NOMO-1 (cell line): ENCODE measurements at regions not wholly inside any gene's neighbourhood (a gene's known extent, or its start where the extent isn't known, plus 50 kb on each side); places are given as distances from the start of the nearest gene placed in this dataset.
"Not testable (repeated sequence)": the region's sequence is repeated elsewhere in the genome, so short reads cannot be mapped to it uniquely, and the experiment has no call there.

Source experiments
- DNase-seq, 2 experiments: peaks; one replicate each; lab custom pipeline; 2025; ENCODE audit not compliant: unreplicated experiment in 2 of 2; lab: John Stamatoyannopoulos, UW

DNA sequence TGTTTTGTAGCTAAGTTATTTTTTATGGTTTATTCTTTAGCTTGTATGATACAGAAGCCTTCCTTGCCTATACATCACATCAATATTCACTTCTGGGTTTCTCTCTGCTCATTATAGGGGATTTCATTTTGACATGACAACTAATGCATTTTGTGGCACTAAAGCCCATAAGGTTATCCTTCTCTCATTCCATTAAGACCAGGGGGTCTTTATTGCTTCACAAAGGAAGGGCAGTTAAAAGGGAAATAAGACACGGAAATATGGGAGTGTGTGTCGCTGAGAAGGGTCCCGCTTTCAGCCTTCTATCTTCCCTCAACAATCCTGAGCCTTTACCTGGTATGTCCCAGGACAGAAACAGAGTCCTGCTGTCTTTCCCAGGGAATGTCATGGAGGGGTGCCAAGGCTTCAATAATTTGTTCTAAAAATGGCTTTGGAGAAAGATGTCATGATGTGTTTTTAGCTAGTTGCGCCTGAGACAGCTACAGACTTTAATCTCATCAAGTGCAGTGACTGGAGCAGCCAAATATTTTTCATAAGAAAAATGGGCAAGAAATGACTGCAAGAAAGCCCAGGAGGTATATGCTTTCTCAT is 1145.4 kb upstream of the TMEM132C start:
- no peak for DNase-seq

DNA sequence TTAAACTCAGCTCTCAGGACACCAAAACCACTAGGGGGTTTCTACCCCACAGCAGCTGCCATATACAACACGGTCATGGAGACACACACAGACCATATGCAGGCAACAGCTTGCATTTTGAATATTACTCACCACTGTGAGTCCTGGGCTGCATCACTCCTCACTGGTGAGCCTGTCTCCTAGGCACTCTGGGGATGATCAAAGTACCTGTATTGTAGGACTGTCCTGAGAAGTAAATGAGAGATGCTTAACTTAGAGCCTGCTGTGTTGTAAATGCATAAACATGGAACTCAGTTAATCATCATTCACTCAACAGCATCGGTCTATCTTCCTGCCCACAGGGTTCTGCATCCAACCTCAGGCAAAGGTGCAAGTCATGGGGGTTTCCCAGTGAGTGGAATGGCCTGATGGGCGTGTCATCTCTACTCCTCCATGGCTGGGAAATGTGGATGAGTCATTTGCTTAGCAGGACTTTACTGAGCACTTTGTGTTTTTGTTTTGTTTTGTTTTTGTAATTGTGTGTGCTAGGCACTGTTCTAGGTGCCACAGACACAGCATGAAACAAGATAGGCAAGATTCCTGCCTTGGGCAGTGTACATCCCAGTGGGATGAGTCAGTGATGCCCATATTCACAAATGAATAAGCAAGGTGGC is 1141.2 kb upstream of the TMEM132C start:
- DNase-seq: no peak

GRCh38 chr12:127126260-127126628 is 1140.7 kb upstream of the TMEM132C start:
- DNase-seq: no peak

DNA sequence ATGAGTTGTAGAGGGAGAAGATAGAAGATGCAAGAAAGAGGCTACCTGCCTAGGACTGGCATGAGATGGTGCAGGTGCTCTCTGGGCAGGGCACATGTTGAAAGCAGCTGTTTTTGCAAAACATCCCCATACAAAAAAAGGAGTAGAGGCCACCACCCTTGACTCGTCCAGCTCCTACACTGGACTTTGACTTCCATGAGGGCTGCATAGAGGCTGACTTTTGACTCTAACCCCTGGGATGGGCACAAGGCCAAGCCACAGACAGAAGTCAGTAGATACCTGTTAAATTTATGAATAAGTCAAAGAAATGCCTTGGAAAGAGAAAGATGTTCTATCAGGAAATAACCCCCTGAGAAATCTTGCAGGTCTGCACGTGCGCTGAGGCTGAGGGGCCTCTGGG is 1139.1 kb upstream of the TMEM132C start:
- no peak for DNase-seq

GRCh38 chr12:127130506-127131124 is 1136.4 kb upstream of the TMEM132C start:
- no peak for DNase-seq

- DNase-seq: no peak
Measured at GRCh38 chr12:127133675-127134335, 1133.2 kb upstream of the TMEM132C start.

GRCh38 chr12:127140864-127141484 is 1126.0 kb upstream of the TMEM132C start:
- DNase-seq: not testable (repeated sequence)

DNA sequence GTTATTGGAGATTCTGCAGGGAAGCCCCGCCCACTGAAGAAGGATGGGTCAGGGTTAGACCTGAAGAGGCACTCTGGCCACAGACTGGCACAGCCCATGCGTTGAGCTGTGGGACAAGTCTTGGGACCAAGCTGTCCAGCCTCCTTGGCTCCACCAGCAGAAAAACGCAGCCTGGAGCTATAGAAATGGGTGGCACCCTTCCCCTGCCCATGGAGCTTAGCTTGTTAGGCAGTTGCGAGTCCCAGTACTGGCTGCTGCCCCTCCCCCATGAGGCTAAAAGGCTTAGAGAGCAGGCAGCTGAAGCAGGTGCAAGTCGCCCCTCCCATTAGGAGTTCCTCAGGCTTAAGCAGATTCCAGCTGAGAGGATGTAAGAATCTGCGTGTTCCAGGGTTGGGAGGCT is 1124.0 kb upstream of the TMEM132C start:
- DNase-seq: no peak

GRCh38 chr12:127144770-127145169 is 1122.2 kb upstream of the TMEM132C start:
- no peak for DNase-seq

GRCh38 chr12:127145241-127145928 is 1121.6 kb upstream of the TMEM132C start:
- DNase-seq: no peak

- no peak for DNase-seq
Measured at GRCh38 chr12:127145929-127146789, 1120.8 kb upstream of the TMEM132C start.

DNA sequence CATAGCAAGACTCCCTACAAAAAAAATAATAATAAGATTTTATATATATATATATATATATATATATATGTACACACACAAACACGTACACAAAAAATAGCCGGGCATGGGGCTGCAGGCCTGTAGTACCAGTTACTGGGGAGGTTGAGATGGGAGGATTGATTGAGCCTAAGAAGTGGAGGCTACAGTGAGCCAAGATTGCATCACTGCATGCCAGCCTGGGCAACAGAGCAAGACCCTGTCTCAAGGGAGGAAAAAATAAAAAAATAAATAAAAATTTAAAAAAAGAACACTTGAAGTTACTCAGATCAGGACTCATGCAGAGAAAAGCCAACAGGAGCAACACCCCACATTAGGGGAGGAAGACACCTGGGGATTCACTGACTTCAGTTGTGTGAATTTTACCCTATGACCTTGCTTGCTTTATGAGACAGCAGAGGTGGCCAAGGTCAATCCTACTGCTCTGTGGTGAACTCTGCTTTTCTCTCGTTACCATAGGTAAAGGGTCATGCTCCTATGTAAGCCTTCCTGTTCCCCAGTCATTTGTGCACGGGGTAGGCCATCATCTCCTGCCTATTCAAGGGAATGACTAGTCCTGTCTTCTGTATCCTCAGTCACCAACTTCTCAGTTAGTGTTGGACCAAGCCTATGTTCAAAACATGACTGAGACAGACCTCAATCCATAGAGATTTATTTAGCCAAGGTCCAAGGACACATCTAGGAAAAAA is 1119.8 kb upstream of the TMEM132C start:
- no peak for DNase-seq

GRCh38 chr12:127147724-127148123 is 1119.2 kb upstream of the TMEM132C start:
- no peak for DNase-seq

DNA sequence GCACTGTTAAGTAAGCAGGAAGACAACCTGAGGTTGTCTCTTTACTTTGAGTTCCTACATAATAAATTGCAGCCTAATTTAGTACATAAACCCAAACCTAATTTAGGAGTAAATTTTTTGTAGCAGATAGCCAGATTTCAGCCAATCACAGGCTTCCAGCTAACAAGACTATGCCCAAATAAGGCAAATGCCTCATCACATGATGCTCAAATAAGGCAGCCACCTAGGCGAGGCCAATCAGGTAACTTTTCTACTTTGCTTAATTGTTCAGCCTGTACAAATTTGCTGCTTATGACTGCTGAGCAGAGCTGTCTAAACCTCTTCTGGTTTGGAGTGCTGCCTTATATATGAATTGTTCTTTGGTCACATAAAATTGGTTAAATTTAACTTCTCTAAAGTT is 1118.7 kb upstream of the TMEM132C start:
- no peak for DNase-seq

- no peak for DNase-seq
Measured at GRCh38 chr12:127149226-127149964, 1117.6 kb upstream of the TMEM132C start.

DNA sequence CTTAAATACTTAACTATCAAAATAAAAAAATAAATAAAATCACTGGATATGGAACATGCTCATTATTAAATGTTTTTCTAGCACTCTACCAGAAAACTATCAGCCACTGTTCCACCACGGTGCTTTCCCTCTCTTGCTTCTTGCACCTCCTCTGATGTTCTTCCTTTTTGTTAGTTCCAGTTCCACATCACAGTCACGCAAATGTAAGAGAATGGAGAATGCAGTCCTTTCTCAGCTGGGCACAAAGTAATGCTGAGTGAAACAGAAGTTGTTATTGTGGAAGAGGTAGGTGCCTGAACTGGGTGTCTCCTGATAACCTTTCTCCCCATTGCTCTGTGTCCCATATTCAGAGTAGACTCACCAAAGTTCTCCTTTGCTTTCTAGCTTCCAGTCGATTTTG is 1116.9 kb upstream of the TMEM132C start:
- no peak for DNase-seq

- DNase-seq: no peak
Measured at GRCh38 chr12:127150479-127150878, 1116.5 kb upstream of the TMEM132C start.

DNA sequence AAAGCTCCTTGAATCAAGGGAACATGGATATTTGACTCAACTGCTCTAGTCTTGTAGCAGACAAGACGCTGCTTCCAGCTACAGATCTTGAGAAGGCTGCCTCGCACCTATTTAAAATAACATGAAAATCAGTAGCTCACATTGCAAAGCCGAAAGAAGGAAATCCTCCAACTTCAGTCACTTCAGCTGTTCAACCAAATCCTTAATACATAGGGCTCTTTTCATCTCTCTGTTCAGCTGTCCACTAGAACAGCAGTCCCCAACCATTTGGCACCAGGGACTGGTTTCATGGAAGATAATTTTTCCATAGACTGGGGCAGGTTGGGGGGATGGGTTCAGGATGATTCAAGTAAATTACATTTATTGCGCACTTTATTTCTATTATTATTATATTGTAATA is 1116.0 kb upstream of the TMEM132C start:
- no peak for DNase-seq

- no peak for DNase-seq
Measured at GRCh38 chr12:127153996-127154395, 1113.0 kb upstream of the TMEM132C start.
